Neural progenitor cell (in vitro differentiated cells): ENCODE measurements at regions not wholly inside any gene's neighbourhood (a gene's known extent, or its start where the extent isn't known, plus 50 kb on each side); places are given as distances from the start of the nearest gene placed in this dataset.
A peak's percentile ranks its signal among the peaks of the same experiment; 100 is the strongest.

ENCODE experiments used
- DNase-seq: peaks from one replicate; pipeline ENCODE4 v3.0.0-alpha.2; 2016; ENCODE audit warnings: low spot score
- H2AFZ ChIP-seq: fragments of 200-600 bp; sonication (generic); replicated peaks from 2 replicates; pipeline ENCODE4 v1.6.1; 2016; ENCODE audit warnings: antibody characterized with exemption
- H3F3A ChIP-seq: fragments of 200-600 bp; sonication (generic); 2 replicates; pipeline ENCODE4 v1.6.1; 2016; ENCODE audit warnings: antibody characterized with exemption, low read depth
- H3K27ac ChIP-seq: fragments of 200-600 bp; sonication (generic); 2 replicates; pipeline ENCODE4 v1.5.1; 2016; ENCODE audit warnings: mild to moderate bottlenecking
- H3K27me3 ChIP-seq: fragments of 200-600 bp; sonication (generic); 2 replicates; pipeline ENCODE4 v1.6.1; 2016; ENCODE audit warnings: mild to moderate bottlenecking, moderate library complexity
- H3K36me3 ChIP-seq: fragments of 200-600 bp; sonication (generic); 2 replicates; pipeline ENCODE4 v1.5.1; 2016
- H3K4me1 ChIP-seq: fragments of 200-600 bp; sonication (generic); 2 replicates; pipeline ENCODE4 v1.6.1; 2016; ENCODE audit warnings: mixed run types
- H3K4me2 ChIP-seq: fragments of 200-600 bp; sonication (generic); 2 replicates; pipeline ENCODE4 v1.6.1; 2016
- H3K4me3 ChIP-seq: fragments of 200-600 bp; sonication (generic); 2 replicates; pipeline ENCODE4 v1.5.1; 2016
- H3K79me2 ChIP-seq: fragments of 200-600 bp; sonication (generic); 2 replicates; pipeline ENCODE4 v1.6.1; 2016; ENCODE audit warnings: low read depth
- H3K9ac ChIP-seq: fragments of 200-600 bp; sonication (generic); 2 replicates; pipeline ENCODE4 v1.6.1; 2016
- H3K9me3 ChIP-seq: fragments of 200-600 bp; sonication (generic); 2 replicates; pipeline ENCODE4 v1.5.1; 2016; ENCODE audit warnings: low read depth
- H4K20me1 ChIP-seq: fragments of 200-600 bp; sonication (generic); 2 replicates; pipeline ENCODE4 v1.6.1; 2016; ENCODE audit warnings: low read depth
- H3K27ac Mint-ChIP-seq: 3 replicates; pipeline ENCODE4 v1.8.0; 2021; ENCODE audit warnings: mixed read lengths
- H3K27me3 Mint-ChIP-seq: 2 replicates; pipeline ENCODE4 v1.8.0; 2022; ENCODE audit warnings: low read depth, mild to moderate bottlenecking, inconsistent platforms, moderate library complexity, mixed read lengths; ENCODE audit not compliant: insufficient read depth
- H3K36me3 Mint-ChIP-seq: 3 replicates; pipeline ENCODE4 v1.8.0; 2021; ENCODE audit warnings: mixed read lengths
- H3K4me1 Mint-ChIP-seq: 3 replicates; pipeline ENCODE4 v1.8.0; 2021; ENCODE audit warnings: mixed read lengths
- H3K4me3 Mint-ChIP-seq: 3 replicates; pipeline ENCODE4 v1.8.0; 2021; ENCODE audit warnings: mild to moderate bottlenecking, moderate library complexity, mixed read lengths
- H3K9me3 Mint-ChIP-seq: 3 replicates; pipeline ENCODE4 v1.8.0; 2020; ENCODE audit warnings: mixed read lengths
- EZH2 ChIP-seq: fragments of 200-600 bp; sonication (generic); IDR thresholded peaks from 2 replicates; pipeline ENCODE4 v1.6.1; 2017; ENCODE audit warnings: antibody characterized with exemption, mild to moderate bottlenecking, moderate library complexity
- EZH2phosphoT487 ChIP-seq: fragments of 200-600 bp; sonication (generic); IDR thresholded peaks from 2 replicates; pipeline ENCODE4 v1.6.1; 2017; ENCODE audit warnings: antibody characterized with exemption
- TF ChIP-seq, protein P1 (sequence below): fragments of 200-600 bp; sonication (generic); IDR thresholded peaks from 2 replicates; pipeline ENCODE4 v1.5.1; 2017; ENCODE audit warnings: antibody characterized with exemption, mild to moderate bottlenecking

DNA sequence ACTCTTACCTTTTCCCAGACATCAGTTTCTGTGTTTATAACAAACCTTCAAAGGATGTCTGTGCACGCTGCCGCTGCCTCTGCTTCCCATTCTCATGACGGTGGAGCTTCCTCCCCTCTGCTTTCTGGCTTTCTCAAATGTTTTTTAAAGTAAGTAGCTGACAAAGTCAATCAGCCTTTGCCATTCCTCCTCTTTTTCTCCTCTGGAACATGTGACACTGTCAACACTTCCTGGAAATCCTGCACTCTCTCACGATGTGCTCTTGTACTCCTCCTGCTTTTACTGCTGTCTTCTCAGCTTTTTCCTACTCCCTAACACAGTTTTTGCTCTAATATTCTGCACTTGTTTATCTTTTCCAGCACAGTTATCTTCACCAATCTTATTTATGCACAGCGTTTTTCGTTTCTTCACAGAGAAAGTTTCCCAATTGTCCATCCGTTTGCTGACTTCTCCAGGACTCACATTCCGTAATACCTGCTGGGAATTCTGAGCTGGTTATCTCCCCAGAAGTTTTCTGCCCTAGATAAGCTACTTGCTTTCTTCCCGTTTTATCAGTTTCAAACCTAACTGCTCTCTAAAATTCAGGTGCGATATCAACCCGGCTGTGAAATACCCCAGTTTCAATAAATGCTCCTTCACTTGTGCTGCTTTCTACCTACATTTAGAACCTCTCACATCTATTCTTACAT lies 465.6 kb upstream of the AGA start:
- H3K27ac ChIP-seq: no peak overlapping the region
- H3K9ac ChIP-seq: no peak overlapping the region
- H3K4me2 ChIP-seq: peak overlapping the region; percentile 28
- Mint-ChIP-seq H3K9me3 (no peaks in the 10 kb centered on the region), H3K27me3 (no peaks in the 10 kb centered on the region), H3K4me3 (no peak overlapping the region), H3K27ac (peak overlapping the region; percentile 11), H3K36me3 (no peaks in the 10 kb centered on the region), H3K4me1 (peaks cover 6% of the 10 kb centered on the region)
- H2AFZ ChIP-seq: peak overlapping the region; percentile 99
- H3K36me3 ChIP-seq: no peaks in the 10 kb centered on the region
- H3K27me3 ChIP-seq: no peaks in the 10 kb centered on the region
- H3F3A ChIP-seq: no peaks in the 10 kb centered on the region
- no peak overlapping the region for H3K4me3 ChIP-seq
- TF ChIP-seq EZH2phosphoT487 (no peak), EZH2 (no peak)
- TF ChIP-seq, protein P1, sequence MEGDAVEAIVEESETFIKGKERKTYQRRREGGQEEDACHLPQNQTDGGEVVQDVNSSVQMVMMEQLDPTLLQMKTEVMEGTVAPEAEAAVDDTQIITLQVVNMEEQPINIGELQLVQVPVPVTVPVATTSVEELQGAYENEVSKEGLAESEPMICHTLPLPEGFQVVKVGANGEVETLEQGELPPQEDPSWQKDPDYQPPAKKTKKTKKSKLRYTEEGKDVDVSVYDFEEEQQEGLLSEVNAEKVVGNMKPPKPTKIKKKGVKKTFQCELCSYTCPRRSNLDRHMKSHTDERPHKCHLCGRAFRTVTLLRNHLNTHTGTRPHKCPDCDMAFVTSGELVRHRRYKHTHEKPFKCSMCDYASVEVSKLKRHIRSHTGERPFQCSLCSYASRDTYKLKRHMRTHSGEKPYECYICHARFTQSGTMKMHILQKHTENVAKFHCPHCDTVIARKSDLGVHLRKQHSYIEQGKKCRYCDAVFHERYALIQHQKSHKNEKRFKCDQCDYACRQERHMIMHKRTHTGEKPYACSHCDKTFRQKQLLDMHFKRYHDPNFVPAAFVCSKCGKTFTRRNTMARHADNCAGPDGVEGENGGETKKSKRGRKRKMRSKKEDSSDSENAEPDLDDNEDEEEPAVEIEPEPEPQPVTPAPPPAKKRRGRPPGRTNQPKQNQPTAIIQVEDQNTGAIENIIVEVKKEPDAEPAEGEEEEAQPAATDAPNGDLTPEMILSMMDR: no peak
- H3K79me2 ChIP-seq: no peaks in the 10 kb centered on the region
- H4K20me1 ChIP-seq: no peaks in the 10 kb centered on the region
- no peaks in the 10 kb centered on the region for H3K9me3 ChIP-seq
- DNase-seq: peak; percentile 6
- H3K4me1 ChIP-seq: no peaks in the 10 kb centered on the region

DNA sequence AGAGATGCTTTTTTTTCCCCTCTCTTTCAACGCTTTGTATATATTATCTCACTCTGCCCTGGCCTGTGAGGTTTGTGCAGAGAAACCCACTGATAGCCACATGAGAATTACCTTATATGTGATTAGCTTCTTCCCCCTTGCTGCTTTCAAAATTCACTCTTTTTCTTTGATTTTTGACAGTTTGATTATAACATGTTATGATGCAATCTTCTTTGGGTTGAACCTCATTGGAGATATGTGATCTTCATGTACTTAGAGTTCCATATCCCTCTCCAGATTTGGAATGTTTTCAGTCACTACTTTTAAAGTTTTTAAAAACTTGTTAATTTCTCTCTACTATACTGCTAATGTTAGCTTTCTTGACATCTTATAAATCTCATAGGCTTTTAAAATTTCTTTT lies 479.5 kb upstream of the AGA start:
- DNase-seq: no peak
- Histone ChIP-seq H3K9me3 (no peaks in the 10 kb centered on the region), H3F3A (no peaks in the 10 kb centered on the region), H4K20me1 (no peaks in the 10 kb centered on the region), H3K27ac (no peak overlapping the region), H3K4me1 (no peaks in the 10 kb centered on the region), H2AFZ (no peak overlapping the region), H3K27me3 (no peaks in the 10 kb centered on the region), H3K9ac (no peak overlapping the region), H3K4me3 (no peak overlapping the region), H3K36me3 (no peaks in the 10 kb centered on the region), H3K4me2 (no peak overlapping the region), H3K79me2 (no peaks in the 10 kb centered on the region)
- H3K9me3 Mint-ChIP-seq: peaks cover 6% of the 10 kb centered on the region
- H3K4me3 Mint-ChIP-seq: no peak overlapping the region
- TF ChIP-seq, protein P1: no peak
- TF ChIP-seq EZH2phosphoT487: no peak
- TF ChIP-seq EZH2: no peak
- H3K27ac Mint-ChIP-seq: no peak overlapping the region
- H3K4me1 Mint-ChIP-seq: no peaks in the 10 kb centered on the region
- H3K36me3 Mint-ChIP-seq: no peaks in the 10 kb centered on the region
- peaks cover 3% of the 10 kb centered on the region for H3K27me3 Mint-ChIP-seq

DNA sequence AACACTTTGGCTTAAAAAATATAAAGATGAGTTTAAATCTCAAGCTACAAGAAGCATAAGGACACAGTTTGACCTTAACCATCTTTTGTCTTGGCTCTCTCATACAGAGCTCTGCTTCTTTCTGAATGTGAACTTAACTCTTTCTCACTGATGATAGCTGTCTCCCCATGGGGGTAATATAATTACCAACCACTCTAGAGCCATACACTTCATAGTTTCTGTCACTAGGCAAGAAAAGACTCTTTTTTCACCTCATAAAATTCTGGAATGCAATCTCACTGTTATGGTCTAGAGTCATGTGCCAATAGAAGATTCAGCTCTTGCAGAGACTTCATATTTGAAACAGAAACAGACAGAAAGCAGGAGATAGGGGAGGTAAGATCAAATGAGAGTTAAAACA lies 481.7 kb upstream of the AGA start:
- Mint-ChIP-seq H3K4me3 (no peak overlapping the region), H3K4me1 (no peaks in the 10 kb centered on the region), H3K27ac (no peak overlapping the region), H3K9me3 (peaks cover 3% of the 10 kb centered on the region), H3K36me3 (no peaks in the 10 kb centered on the region), H3K27me3 (peaks cover 3% of the 10 kb centered on the region)
- H3K27me3 ChIP-seq: no peaks in the 10 kb centered on the region
- H3K9me3 ChIP-seq: no peaks in the 10 kb centered on the region
- no peaks in the 10 kb centered on the region for H3K36me3 ChIP-seq
- H3K79me2 ChIP-seq: no peaks in the 10 kb centered on the region
- H3K27ac ChIP-seq: no peak overlapping the region
- no peaks in the 10 kb centered on the region for H3F3A ChIP-seq
- H3K4me2 ChIP-seq: no peak overlapping the region
- H2AFZ ChIP-seq: no peak overlapping the region
- H3K4me1 ChIP-seq: no peaks in the 10 kb centered on the region
- no peak for TF ChIP-seq EZH2phosphoT487
- TF ChIP-seq EZH2: no peak
- TF ChIP-seq, protein P1: no peak
- no peak for DNase-seq
- H3K4me3 ChIP-seq: no peak overlapping the region
- no peak overlapping the region for H3K9ac ChIP-seq
- no peaks in the 10 kb centered on the region for H4K20me1 ChIP-seq
